ENCODE measurements at regions not wholly inside any gene's neighbourhood (a gene's known extent, or its start where the extent isn't known, plus 50 kb on each side); places are given as distances from the start of the nearest gene placed in this dataset.

DNA sequence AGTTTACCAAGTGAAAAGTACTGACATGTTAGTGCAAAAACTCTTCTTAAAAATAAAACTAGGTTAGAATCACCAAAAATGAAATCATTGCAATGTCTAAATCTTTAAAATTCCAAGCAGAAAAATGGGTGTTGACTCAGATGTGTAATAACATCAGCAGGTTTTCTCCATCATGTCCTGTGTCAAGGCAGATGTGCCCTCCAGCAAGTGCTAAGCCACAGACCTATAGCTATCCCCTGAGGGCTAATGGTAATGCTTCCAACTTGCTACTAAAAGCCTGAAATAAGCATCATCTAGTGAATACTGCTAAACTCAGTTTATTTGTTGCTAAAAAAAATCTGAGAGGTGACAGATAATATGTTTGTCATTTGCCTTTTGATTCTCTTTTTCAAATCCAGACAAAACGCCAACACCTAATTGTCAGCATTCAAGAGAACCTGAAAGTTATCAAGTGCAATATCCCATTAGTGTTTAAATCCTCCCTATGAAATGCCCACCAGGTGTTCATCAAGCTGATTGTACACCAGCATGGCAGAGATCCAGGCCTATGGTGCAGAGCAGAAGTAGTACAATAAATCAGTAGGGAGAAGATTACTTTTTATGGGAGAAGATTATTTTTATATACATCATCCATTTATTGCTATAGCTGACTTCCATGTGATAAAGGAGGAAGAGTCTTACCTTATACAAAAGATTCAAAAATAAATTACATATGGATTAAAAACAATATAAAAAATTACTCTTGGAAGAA is 55.1 kb upstream of the SYT9 start:
- Histone ChIP-seq H3K9me2 (replicated peaks; ENCODE audit: insufficient read depth) (no peaks in the 10 kb centered on the region), H4K20me1 (ENCODE audit: insufficient read depth, poor library complexity, severe bottlenecking) (no peaks in the 10 kb centered on the region), H3K4me1 (ENCODE audit: insufficient read depth) (no peaks in the 10 kb centered on the region), H3K27me3 (no peaks in the 10 kb centered on the region), H3K36me3 (replicated peaks; ENCODE audit: insufficient read depth, low read depth) (no peaks in the 10 kb centered on the region), H2AFZ (no peak overlapping the region), H3K79me2 (no peaks in the 10 kb centered on the region), H3K9me3 (ENCODE audit: low read depth) (no peaks in the 10 kb centered on the region), H3K4me2 (no peak overlapping the region), H3K27ac (no peak overlapping the region), H3K4me3 (no peak overlapping the region)
- no peak for DNase-seq (ENCODE audit: low spot score)
- no peak for TF ChIP-seq EZH2phosphoT487 (IDR thresholded peaks at IDR 0.05; ENCODE audit: low read depth, severe bottlenecking, unreplicated experiment)
- no peak for TF ChIP-seq EZH2 (IDR thresholded peaks at IDR 0.05; ENCODE audit: borderline replicate concordance)
- no peak for TF ChIP-seq CTCF (IDR thresholded peaks at IDR 0.05; ENCODE audit: poor library complexity)
- WGBS (ENCODE audit: low lambda C conversion rate, missing lambda C conversion rate) = 64% methylated on average over 1 of the region's 1 CpG

GRCh38 chr11:7197469-7197868 is 54.2 kb upstream of the SYT9 start:
- H2AFZ ChIP-seq = no peak overlapping the region
- TF ChIP-seq EZH2phosphoT487 (IDR thresholded peaks at IDR 0.05; ENCODE audit: low read depth, severe bottlenecking, unreplicated experiment) = no peak
- TF ChIP-seq CTCF (IDR thresholded peaks at IDR 0.05; ENCODE audit: poor library complexity) = no peak
- no peak for TF ChIP-seq EZH2 (IDR thresholded peaks at IDR 0.05; ENCODE audit: borderline replicate concordance)
- DNase-seq (ENCODE audit: low spot score) = no peak
- H3K79me2 ChIP-seq = no peaks in the 10 kb centered on the region
- no peaks in the 10 kb centered on the region for H4K20me1 ChIP-seq (ENCODE audit: insufficient read depth, poor library complexity, severe bottlenecking)
- no peaks in the 10 kb centered on the region for H3K27me3 ChIP-seq
- H3K4me2 ChIP-seq = no peak overlapping the region
- H3K9me3 ChIP-seq (ENCODE audit: low read depth) = no peaks in the 10 kb centered on the region
- H3K27ac ChIP-seq = no peak overlapping the region
- H3K4me3 ChIP-seq = no peak overlapping the region
- no peaks in the 10 kb centered on the region for H3K9me2 ChIP-seq (replicated peaks; ENCODE audit: insufficient read depth)
- H3K36me3 ChIP-seq (replicated peaks; ENCODE audit: insufficient read depth, low read depth) = no peaks in the 10 kb centered on the region
- no peaks in the 10 kb centered on the region for H3K4me1 ChIP-seq (ENCODE audit: insufficient read depth)
